ENCODE measurements at regions not wholly inside any gene's neighbourhood (a gene's known extent, or its start where the extent isn't known, plus 50 kb on each side); places are given as distances from the start of the nearest gene placed in this dataset.

DNA sequence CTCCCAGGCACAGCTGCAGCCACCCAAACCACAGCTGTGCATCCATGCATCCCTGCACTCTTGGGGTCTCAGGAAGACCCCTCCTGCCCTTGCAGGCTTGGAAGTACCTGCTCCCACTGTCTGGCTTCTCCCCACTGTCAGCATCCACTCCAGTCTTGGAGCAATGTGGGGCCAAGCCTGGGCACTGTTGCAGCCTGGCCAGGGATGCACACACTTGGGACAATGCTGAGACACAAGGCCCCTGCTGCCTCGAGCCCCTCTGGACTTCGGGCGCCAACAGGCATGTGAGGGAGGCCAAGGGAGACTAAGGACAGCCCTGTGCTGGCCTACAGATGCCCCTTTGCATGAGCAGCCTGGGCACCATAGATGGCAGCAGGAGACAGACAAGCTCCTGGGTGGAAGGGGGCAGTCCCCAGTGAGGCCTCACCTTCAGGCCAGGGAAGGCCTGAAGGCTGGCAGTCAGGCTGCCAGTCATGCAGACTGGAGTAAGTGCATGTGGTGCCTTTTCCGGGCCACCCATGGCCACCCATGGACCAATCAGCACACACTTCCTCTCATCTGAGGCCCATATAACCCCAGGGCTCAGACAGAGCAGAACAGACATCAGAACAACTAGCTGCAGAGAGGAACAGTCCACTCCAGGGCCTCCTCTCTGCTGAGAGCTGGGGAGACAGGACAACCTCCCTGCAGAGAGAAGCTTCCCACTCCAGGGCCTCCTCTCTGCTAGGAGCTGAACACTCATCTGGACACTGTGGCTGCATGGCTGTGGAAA, 219.0 kb downstream of the VGLL3 start:
- TF ChIP-seq CTCF (IDR thresholded peaks at IDR 0.05; ENCODE audit: low read depth, low read length) (no peak), EZH2phosphoT487 (IDR thresholded peaks at IDR 0.05; ENCODE audit: low read depth) (no peak)
